Astrocyte of the hippocampus (primary cell): ENCODE measurements at regions not wholly inside any gene's neighbourhood (a gene's known extent, or its start where the extent isn't known, plus 50 kb on each side); places are given as distances from the start of the nearest gene placed in this dataset.

Experiments used
- DNase-seq: peaks from one replicate; pipeline ENCODE4 v3.0.0; 2011; ENCODE audit warnings: low read depth, low spot score

DNA sequence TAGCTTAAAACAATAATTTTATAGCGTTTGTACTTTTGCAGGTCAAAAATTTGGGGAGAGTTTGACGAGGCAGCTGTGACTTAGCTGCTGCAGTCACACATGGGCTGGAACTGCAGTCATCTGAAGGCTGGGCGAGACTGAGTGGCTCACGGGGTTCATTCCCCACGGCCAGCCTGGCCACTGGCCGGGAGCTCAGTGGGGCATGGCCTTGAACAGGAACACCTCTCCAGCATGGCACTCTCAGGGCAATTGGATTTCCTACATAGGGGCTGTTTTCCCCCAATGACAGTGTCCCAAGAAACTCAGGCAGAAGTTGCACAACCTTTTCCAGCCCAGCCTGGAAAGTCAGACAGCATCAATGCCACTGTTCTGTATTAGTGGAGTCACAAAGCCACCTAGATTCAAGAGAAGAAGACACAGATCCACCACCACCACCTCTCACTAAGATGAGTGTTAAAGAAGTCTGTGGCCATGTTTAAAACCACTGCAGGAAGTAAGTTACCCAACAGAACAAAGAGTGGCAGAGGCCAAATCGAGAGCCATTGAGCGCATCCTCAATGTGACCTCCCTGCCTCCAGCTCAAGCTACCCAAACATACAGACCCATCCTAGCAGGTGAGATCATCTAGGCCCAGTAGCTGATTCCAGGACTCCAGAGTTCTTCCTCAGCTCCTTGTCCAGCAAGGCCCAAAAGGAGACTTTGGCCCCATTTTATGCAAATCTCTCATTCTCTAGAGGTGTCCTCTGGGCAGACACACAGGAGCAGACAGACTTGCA is 618.7 kb upstream of the CADM1 start:
- DNase-seq: no peak

DNA sequence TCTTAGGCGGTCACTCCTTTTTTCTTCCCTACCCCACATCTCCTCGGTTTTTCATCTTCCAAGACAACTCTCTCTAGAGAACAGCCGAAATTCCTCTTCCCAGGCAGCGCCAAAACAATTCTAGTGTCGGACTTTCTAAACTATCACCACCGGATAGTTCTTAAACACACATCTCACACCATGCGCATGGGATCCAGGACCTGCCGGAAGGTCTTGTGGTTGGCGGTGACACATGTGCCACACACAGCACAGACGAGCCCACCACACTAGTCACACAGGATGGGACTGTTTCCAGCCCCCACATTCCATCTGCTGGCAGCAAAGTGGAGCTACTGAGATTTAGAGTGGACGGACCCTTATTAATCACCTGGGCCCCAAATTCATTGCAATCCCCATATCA is 614.9 kb upstream of the CADM1 start:
- no peak for DNase-seq

DNA sequence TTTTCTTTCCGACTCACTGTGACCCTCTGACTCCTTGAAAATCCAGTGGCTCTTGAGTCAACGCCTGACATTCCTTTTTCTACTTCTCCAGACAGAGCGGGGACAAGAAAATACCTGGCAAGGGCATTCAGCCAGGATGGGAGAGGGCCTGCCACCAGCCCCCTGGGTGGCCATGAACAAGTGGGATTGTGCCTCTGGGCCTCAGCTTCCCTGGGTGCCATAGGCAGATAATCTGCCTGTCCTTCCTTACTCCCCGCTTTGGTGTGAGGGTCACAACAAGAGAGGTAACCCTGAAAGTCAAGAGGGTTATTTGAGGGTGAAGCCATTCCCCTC is 613.9 kb upstream of the CADM1 start:
- no peak for DNase-seq

DNA sequence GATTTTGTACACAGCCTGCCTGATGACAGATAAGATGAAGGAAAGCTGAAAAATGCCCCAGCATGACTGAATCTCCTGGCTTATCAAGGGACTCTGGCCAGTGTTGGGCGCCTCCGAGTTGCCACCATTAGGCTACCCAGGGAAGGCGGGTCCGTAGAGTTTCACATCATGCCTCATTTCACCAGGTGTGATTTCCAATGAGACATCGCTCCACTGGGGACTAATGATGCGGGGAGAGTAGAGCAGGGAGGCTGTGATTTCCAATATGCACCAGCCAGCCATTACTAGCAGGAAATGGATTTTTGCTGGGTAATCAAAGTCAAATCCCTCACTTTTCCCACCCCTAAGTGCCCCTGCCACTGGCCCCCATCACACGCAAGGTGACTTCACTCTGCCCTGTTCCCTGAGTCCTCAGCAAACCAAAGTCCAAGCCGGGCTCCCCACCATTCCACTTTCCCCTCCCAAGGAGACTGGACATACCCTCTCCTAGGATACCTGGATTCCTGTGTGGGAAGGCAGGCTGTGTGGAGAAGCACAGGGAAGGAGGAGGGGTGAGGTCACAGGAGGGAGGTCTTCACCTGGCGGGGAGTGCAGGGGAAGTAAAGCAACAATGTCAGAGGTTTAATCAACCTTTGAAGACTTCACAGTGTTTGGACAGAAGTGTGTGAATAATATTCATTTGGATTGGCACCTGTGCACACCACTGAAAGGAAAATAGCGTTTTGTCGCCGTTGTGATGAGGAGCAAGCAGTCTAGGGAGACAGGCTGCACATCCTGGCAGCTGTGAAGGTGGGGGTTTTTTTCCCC is 613.3 kb upstream of the CADM1 start:
- no peak for DNase-seq

DNA sequence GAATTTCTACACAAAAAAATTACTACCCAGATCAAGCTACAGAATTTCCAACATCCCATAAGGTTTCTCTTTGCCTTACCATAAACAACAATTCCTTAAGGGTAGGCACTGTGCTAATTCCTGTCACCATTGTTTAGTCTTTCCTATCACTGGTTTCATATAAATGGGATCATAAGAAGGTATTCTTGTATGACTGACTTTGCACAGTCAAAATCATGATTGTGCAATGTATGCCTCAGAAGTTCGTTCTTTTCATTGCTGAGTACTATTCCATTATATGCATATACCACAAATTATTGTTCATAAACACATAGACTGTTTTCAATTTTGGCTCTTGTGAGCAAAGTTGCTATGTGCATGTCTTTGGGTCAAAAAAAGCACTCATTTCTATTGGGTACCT is 611.6 kb upstream of the CADM1 start:
- DNase-seq: no peak

DNA sequence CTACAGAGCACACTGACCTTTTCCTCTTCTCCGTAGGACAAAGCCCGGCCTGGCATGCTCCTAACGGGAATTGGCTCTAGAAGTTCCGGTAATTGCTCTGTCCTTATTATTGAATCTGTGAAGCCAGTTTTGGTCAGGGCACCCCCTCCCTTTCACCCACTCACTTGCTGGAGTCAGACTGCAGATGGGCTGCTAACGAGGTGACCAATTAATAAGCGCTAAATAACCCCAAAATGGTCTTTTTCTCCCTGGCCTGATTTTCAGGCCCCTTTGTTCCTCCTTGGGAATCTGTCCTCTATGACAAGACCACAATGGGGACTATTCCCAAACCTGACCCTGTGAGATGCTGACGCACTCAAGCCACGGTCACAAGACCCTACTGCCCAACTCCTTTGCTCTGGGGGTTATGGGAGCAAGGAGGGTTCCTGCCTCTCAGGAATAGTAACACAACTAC is 610.0 kb upstream of the CADM1 start:
- DNase-seq: peak; percentile 21

DNA sequence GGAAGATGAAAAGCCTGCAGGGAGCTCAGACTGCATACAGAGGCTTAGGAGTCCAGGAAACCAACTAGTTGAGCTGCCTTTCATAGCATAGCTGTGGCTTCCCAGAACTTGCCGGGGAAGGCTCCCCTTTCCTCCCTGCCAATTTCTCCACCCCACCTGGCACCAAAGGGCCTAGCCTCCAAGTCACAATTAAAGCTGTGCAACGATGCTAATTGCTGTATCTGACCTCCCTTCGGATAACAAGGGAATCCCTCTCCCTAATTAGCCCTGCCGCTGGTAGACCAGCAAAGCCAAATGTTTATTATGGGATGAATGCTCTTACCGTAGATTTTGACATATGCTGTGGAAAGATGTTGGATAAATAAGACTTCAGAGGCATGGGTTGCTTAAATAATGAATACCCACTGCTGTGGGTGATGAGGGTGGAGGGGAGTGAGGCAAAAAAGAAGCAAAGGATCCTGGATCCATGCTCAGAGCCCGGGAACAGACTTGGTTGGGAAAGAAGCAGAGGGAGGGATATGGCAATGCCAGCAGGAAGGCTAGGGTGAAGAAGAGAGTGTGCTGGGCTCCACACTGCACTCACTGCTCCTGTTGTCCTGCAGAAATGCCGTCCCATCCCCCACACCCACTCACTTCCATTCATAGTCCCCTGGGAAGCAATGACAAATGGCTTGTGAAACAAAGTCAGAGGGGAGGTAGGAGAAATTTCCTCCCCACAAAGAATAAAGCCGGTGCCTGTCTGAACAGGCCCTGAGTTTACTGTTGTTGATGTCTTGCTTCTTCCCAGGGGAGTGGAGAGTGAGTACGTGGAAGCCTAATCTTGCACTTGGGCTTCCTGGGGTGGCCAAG is 608.1 kb upstream of the CADM1 start:
- DNase-seq: peak; percentile 57

DNA sequence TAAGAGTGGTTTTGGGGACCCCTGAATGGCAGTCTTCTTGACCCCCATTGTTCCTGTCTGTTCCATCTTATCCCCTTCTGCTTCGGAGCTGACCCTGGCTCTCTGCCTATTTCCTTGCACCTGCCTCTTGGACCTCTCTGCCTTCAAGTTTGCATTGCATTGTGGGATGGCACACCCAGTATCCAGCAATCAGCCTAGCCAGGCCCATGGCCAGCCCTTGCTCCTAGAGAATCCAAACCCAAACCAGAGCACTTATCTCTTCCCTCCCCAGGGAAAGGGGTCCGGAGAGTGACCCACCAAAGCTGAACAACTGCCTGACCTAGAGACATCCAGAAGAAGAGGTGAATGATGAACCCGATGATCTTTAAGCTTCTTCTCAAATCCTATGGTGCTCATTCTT is 607.3 kb upstream of the CADM1 start:
- no peak for DNase-seq

DNA sequence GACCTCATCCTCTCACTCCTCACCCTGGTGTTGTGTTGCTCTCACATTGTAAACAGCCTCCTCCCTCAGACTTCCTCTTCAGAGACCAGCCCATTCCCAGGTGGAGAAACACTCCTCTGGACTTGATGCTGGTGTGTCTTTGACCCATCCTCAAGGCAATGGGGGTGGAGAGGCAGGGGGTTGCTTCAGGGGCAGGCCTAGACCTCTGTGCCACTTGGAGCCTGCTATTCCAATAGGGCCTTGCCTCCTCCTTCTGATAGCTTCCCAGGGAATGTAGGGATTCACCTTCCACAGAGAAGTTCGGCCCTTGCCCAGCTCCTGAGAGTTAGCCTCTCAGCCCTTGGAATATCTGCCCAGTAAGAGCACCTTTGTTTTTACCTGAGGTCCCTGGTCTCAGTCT is 606.6 kb upstream of the CADM1 start:
- DNase-seq: no peak

DNA sequence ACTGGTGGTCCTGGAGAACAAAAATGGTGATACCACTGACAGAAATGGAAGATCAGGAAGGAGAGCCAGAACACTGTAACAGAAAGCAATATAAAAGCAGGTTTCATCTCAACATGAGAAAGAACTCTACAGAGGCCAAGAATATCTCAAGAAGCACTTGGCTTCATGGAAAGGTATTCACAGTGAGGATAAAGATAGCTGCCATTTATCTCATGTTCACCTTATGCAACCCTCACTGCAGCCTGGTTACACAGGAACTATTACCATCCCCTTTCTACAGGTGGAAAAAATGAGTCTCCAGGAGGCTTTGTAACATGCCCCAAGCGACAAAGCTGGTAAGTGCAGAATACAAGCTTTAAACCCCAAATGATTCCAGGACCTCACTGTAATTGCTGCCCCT is 606.1 kb upstream of the CADM1 start:
- no peak for DNase-seq

DNA sequence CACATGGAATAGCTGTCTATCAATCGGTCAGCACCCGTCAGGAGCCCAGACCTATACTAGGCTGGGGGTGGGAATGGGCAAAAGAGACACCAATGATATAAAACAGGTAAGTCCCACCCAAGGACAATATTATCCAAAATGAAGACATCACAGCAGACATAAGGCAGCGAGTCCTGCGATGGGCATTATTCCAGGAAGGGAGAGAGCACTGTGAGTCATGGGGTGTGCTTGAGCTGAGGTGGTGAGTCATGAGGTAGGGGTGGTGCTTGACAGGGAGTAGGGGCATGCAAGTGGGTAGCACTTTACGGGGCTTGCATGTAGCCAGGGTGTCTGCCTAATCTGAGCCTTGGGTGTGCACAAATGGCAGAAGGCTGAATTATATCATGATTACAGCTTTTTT is 605.0 kb upstream of the CADM1 start:
- DNase-seq: peak; percentile 83

DNA sequence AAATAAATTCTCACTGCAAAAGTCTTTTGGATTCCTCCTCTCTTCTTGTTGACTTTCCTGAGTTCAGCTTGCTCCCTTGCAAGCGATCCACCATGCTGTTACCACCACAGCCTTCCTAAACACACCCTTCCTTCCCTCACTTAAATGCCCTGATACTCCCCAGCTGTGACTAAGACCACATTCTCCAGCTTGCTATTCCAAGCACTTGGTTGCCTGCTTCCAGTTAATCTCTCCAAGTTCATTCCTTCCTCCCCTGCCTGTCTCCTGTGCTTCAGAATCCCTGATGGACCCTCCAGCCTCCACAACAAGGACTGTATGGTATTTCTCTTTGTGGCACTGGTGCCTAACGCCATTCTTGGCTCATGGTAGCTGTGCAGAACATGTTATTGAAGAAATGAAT is 603.9 kb upstream of the CADM1 start:
- peak; percentile 7 for DNase-seq

DNA sequence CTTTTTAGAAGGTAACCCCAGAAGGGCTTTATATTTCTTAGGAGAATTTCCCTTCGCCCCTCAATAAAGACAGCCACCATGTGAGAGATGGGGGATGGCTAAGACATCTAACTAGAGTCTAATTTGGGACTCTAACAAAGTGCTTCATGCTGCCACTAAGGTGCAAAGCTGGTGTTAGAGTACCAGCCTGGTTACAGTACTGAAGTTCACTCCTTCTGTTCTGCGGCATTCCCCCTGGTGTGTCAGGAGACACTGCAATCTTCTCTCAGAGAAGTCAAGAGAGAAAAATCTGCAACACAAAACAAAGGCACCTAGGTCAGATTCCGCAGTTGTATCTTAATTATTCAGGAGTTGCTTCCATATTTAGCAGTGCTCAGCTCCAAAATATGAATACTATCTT is 603.0 kb upstream of the CADM1 start:
- no peak for DNase-seq

DNA sequence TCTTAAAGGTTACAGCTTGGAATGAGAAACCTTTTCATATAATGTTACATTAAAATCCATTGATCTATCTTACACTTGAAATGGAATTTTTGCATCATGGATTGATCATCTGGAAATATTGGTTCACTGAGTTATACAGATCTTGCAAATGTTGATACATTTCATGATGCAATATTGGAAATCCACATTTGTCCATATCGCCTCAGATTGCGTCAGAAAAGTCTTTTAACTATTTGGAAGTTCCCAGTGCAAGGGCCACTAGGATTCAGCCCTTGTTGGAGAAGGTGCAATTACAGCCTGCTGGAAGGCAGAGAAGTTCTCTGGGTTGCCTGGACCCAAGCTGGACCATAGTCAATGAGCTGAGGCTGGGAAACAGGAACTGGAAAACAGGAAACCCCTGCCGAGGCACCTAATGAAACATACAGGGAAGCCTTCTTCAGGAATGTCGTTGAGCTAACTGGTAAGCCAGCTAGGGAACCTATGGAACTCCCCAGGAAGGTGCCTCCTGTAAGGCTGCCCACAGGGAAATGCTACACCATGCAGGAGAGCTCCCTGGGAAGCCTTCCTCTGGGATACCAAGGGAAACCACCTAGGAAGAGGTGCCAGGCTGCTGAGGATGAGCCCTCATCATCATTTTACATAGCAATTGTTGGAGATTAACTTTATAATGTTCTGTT is 600.4 kb upstream of the CADM1 start:
- no peak for DNase-seq

DNA sequence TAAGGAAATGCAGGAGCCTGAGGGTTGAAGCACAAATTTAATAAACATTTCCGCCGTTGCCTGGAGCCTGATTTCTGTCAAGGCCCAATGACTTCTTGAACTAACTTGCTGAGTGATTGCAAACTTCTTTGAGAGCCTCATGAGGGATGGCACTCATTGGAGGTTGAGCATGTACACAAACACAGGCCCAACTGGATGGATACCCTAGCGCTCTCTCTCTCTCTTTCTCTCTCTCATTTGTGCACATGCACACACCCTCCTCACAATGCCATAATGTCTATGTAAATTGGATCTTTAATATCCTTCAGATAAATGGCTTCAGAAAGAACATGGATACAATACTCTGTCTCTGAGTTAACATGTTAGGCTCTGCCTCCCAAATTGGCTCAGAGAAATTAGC is 597.7 kb upstream of the CADM1 start:
- no peak for DNase-seq

DNA sequence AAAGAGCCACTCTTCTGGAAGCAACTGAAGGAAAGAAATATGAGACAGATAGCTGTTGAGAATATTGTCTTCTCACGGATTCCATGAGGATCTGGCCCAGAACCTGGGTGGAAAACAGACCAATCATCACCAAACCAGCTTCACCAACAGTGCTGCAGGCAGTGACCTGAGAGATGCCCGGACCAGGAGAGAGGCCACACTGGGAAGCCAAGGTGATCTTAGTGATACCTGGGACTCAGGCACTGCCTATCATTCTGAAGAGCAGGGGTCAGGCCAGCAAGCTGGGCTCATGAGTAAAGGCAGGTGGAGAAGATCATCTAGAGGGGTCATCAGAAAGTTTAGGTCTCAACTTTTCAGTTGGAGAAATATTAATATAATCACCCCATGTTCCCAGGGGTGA is 595.8 kb upstream of the CADM1 start:
- DNase-seq: no peak

DNA sequence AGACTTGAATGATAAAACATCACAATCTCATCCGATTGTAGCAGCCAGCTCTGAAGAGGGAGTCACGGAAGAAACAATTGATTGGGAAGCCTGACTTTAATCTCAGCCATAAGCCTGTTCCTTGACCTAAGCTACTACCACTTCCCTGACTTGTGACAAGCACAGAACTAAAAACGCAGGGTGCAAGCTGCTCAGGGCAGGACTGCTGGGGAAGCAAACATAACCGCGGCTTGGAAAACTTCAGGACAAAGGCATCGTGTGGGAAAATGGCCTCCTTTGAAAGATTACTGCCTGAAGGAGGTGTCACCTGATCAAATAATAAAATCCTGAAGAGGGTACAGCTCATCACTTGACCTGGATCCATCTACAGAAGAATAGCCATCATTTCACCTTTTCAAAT is 595.3 kb upstream of the CADM1 start:
- no peak for DNase-seq

DNA sequence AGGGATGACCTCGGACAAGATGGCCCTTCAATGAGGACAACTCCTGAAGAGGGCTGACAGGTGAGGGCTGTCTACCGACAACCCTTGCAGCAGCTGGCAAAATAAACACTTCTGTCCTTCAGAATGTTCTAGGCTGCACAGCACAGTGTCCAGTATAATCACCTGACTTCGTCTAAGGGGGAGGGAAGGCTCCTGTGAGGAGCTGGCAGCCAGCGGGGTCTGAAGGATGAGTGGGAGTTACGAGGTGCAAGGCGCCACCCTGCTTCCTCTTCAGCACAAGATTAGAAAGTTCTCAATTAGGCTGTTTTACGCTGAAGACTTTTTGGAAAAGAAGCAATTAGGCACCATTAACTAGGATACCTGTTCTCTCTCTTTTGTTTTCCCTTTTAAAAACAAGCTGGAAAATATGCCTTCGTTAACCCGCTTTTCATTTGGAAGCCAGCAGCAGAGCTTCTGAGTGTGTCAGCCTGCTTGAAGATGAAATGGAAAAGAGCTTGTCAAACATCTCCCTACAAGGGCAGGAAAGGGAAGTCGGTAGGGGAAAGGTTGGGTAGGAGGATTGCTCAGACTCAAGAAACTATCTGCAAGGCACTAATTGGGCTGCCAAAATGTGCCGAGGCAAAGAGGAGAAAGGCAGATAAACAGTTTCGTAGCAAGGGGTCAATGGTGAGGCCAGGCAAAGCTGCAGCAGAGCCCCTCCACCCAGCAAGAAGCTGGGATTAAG is 592.2 kb upstream of the CADM1 start:
- DNase-seq: no peak

DNA sequence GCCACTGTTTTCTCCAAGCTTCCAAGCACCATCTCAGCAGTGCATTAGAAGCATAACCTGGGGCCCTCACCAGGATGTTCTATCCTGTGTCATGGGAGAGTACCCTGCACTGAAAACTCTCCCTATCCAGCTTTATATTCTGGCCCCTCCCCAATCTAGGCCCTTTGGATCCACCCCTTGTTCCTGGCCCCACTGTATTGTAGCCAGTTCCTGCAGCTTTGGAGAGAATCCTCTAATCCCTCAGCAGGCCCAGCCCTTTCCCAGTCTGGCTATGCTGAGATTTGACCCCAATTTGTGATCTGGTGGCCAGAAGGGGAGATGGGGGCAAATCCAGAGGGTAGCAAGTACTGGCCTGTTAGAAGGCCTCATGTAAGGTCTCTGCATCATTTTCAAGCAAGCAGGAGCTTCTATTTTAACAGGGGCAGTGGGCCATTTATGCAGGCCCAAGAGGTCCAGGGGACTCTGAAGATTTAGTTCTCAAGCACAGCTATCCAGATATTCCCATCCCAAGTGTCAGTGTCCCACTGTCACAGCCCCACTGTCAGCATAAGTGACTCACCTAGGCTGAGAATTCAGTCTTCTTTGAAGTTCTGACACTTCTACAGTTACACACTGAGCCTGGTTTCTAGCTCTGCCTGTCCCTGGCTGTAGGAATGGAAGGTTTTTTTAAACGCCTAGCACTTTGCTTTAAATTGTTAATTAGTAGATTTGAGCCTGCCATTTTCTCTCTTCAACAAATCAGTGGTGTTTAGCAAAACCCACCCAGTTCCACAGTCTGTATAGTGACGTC is 589.5 kb upstream of the CADM1 start:
- no peak for DNase-seq

DNA sequence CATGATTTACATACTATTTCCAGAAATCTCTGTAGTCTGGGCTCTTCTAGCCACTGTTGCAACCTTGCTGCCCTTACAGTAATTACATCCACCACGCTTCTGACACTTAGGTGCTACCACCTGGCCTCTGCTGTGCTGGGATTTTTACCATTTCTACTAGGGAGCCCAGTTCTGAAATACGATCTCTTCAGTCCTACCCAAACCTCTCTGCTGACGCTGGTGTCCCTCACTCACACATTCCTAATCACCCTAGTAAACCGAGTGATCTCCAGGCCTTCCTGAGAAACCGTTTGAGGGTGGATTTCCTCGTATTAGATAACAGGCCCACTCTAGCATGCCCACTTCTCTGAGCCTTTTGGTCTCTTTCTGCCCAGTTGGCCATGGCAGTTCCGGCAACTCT is 588.9 kb upstream of the CADM1 start:
- no peak for DNase-seq
